ENCODE measurements at regions not wholly inside any gene's neighbourhood (a gene's known extent, or its start where the extent isn't known, plus 50 kb on each side); places are given as distances from the start of the nearest gene placed in this dataset.
"Not testable (repeated sequence)": the region's sequence is repeated elsewhere in the genome, so short reads cannot be mapped to it uniquely, and the experiment has no call there.

GRCh38 chr2:146784602-146785001, 1060.2 kb upstream of the ACVR2A start:
- DNase-seq = no peak

DNA sequence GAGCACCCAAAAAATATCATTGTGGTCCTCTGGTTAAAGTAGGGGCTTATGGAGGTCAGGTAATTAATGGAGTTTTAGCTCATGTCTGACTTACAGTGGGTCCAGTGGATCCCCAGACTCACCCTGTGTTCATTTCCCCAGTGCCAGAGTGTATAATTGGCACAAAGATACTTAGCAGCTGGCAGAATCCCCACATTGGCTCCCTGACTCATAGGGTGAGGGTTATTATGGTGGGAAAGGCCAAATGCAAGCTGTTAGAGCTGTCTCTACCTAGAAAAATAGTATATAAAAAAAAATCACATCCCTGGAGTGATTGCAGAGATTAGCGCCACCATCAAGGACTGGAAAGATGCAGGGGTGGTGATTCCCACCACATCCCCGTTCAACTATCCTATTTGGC, 1067.6 kb upstream of the ACVR2A start:
- no peak for DNase-seq

DNA sequence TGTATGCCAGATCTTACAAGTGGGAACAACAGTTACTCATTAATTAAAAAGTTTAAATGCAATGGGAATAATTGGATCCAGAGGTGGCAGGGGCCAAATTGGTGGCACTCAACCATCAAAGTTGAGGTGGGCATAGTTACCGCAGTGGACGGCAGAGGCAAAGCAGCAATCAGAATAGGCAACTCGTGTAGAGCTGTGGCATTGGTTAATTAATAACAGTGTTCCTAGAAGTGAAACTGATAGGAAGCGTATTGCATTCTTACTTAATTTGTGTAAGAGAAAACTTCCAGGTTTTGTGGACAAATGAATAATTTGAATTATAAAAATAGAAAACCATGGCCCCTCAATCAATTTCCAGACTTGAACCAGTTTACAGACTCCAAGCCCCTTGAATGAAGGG, 1068.2 kb upstream of the ACVR2A start:
- DNase-seq = no peak

DNA sequence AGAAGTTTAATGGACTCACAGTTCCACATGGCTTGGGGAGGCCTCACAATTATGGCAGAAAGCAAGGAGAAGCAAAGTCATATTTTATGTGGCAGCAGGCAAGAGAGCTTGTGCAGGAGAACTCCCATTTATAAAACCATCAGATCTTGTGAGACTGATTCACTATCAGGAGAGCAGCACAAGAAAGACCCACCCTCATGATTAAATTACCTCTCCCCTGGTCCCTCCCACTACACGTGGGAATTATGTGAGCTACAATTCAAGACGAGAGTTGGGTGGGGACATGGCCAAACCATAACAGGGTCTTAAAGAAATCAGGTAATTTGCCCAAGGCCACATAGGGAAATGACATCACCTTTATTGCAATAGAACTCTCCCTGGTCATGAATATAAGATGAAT, 1073.3 kb upstream of the ACVR2A start:
- DNase-seq = no peak

- DNase-seq = no peak
Measured at GRCh38 chr2:146764301-146764700, 1080.5 kb upstream of the ACVR2A start.

- DNase-seq = no peak
Measured at GRCh38 chr2:146762786-146763185, 1082.0 kb upstream of the ACVR2A start.

DNA sequence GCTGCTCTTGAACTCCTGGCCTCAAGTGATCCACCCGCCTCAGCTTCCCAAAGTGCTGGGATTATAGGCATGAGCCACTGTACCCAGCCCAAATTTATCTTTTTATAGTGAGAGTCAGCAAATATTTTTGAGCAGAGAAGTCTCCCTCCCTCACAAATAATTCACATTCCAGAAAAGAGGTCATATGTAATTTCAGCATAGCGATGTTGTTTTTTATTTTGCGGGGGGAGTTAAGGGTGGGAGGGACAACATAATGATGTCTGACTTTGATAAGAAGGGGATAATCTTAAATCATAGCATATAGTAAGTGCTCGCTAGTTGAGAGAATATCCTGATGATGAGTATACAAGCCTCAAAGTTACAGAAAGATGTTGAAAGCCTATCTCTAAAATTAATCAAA, 1090.2 kb upstream of the ACVR2A start:
- DNase-seq = no peak

DNA sequence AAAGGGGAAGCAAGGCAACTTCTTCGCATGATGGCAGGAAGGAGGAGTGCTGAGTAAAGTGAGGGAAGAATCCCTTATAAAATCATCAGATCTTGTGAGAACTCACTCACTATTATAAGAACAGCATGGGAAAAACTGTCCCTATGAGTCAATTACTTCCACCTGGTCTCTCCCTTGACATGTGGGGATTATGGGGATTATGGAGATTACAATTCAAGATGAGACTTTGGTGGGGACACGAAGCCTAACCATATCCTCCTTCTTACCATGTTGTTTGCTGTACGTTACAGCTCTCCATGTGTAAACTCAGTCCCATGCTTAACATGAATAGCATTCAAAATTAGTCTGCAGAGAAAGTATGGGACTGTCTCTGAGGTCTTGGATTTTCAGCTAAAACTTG, 1096.8 kb upstream of the ACVR2A start:
- DNase-seq = no peak

- DNase-seq = no peak
Measured at GRCh38 chr2:146741260-146741659, 1103.6 kb upstream of the ACVR2A start.

- no peak for DNase-seq
Measured at GRCh38 chr2:146734821-146735190, 1110.0 kb upstream of the ACVR2A start.

GRCh38 chr2:146734042-146734820, 1110.6 kb upstream of the ACVR2A start:
- DNase-seq = peak; percentile 57

DNA sequence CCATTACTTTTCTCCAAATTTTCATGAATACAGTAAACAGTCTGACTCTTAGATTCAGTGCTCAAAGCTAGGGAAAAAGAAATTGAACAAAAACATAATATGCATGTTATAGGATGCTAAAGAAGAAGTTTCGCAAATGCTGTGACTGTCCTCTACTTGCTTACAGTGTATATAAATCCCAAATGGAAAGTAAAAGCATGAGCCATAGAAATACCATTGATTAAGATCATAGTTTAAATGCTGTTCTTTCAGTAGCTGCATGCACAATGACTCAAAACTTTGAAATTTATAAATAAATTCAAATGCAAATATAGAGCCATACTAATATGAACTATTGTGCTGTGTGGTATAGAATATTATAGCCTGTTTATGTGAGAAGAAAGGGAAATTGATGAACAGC, 1113.9 kb upstream of the ACVR2A start:
- DNase-seq = no peak

- no peak for DNase-seq
Measured at GRCh38 chr2:146721486-146721885, 1123.3 kb upstream of the ACVR2A start.

DNA sequence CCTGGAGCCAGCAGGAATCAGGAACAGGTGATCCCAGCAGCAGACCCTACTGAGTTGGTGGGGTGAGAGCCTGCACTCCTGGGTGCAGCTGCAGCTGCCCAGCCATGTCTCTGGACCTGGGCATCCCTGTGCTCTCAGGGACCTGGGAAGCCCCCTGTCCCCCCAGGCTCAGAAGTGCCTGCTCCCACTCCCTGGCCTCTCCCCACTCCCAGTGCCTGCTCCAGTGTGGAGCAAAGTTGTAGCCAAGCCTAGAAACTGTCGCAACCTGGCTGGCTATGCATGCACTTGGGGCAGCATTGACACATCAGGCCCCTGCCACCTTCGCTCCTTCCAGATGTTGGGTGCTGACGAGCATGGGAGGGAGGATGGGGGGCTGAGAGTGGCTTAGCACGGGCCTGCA, 1124.7 kb upstream of the ACVR2A start:
- DNase-seq = no peak

GRCh38 chr2:146716591-146716990, 1128.2 kb upstream of the ACVR2A start:
- no peak for DNase-seq

- no peak for DNase-seq
Measured at GRCh38 chr2:146709004-146709403, 1135.8 kb upstream of the ACVR2A start.

DNA sequence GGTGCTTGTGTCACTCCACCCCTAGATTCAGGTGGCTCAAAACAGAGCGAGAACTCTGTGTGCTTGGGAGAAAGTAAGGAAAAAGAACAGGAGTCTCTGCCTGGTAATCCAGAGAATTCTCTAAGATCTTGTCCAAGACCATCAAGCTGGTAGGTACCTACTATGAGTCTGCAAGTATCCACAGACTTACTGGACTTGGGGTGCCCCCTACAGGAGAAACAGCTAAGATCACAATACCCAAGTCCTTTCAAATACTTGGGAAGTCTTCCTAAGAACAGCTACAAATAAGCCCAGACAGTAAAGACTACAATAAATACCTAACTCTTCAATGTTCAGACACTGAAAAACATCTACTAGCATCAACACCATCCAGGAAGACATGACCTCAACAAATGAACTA, 1143.6 kb upstream of the ACVR2A start:
- DNase-seq = no peak

DNA sequence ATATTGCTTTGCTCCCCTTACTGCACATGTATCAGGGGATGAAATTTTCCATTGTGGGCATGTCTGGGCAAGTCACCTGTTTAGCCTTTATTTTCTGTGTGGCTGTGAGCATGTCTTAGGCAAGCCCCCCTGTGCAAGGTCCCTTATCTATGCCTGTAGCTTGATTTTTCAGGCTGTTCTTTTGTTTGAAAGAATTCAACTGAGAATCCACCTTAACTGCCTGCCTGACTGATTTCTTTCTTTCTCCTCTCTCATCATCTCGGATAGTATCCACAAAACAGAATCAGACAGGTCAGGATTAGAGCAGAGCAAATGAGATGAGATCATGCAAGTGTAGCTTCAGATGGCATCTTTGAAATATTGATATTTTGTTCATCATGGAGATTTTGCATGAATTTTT, 1147.5 kb upstream of the ACVR2A start:
- DNase-seq = no peak

DNA sequence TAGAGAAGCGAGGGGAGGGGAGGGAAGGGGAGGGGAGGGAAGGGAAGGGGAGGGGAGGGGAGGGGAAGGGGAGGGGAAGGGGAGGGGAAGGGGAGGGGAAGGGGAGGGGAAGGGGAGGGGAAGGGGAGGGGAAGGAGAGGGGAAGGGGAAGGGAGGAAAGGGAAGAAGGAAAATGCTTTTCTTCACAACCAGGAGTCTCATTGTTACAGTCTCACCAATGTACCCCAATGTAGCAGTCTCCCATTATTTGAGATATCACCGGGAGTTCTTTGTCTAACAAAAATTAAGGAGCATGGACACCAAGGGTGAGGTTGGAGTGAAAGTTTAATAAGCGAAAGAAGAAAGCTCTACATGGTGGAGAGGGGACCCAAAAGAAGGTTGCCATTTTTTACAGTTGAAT, 1148.0 kb upstream of the ACVR2A start:
- not testable (repeated sequence) for DNase-seq

DNA sequence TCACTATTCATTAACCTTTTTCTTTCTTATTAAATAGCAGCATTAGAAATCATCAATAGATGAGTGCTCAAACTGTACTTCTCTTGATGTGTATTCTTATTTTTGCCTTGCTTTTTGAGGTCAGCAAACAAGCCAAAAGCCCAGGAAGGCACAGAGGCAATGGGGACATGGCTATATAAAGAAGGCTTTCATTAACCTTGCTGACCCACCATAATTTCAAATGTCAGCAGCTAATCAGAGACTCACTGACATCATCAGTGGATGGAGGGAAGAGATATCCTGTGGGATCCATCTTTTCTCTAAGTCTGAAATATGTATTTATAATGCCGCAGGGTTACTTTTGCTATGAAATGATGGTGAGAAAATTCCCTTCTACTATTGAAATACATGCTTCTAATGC, 1162.8 kb upstream of the ACVR2A start:
- no peak for DNase-seq

DNA sequence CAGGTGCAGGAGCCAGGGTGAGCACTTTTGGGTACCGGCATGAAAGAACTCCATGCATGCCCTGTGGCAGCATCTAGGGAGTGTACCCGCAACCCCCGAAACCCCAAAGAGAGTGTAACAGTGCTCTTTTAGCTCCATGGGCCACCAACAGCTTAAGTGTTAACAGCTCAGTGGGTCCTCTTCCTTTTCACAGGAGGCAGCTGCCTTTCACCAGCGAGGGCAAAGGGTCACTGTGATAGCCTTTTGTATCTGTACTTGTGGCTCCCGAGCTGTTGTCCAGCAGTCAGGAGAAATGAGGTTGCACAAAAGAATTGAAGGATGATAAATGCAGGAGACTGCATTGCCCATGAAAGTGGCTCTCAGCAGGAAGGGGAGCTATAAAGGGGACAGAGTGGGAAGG, 1166.3 kb upstream of the ACVR2A start:
- DNase-seq = no peak

DNA sequence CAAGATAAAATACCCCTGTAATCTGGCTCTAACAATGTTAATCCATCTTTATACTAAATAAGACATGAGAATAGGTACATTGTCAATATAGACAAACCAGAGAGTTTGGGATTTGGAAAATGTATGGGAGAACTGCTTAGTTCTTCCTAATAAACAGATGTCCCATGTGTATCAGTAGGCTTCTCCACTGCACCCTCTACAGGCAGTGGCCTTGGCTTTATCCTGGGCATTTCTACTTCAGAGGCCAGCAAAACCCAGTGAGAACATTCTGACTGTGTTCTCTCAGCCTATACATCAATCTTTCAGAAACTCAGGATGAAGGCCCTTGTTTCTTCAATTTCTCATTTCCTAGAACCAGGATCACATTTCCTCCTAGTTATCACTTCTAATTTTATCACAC, 1167.5 kb upstream of the ACVR2A start:
- no peak for DNase-seq

- DNase-seq = no peak
Measured at GRCh38 chr2:146669735-146670134, 1175.1 kb upstream of the ACVR2A start.

GRCh38 chr2:146666340-146666739, 1178.5 kb upstream of the ACVR2A start:
- no peak for DNase-seq

DNA sequence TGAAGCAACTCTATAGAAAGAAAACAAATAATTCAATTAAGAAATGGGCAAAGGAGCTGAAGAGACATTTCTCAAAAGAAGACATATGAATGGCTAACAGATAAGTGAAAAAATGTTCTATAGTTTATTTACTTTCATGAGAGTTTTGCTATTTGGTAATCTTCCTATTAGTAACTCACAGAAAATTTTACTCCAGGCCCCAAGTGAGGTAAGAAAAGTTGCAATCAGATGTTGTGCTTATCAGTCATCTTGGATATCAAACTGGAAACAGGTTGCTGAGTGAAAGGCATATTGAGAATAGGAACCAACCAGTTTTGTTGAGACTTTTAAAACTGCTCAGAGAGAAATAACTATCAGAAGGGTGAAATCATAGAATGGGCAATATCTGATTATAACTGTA, 1179.0 kb upstream of the ACVR2A start:
- no peak for DNase-seq

All from skin of body (tissue), 1 donor.